B cell (primary cell): ENCODE measurements at regions not wholly inside any gene's neighbourhood (a gene's known extent, or its start where the extent isn't known, plus 50 kb on each side); places are given as distances from the start of the nearest gene placed in this dataset.

Source experiments
- CTCF ChIP-seq: fragments of 200-600 bp; IDR thresholded peaks from one replicate; pipeline ENCODE4 v1.8.0; 2022; ENCODE audit warnings: antibody characterized with exemption, mild to moderate bottlenecking
- EZH2 ChIP-seq: IDR thresholded peaks from 2 replicates; pipeline ENCODE4 v1.6.1; 2012; ENCODE audit warnings: borderline replicate concordance, low read depth, mild to moderate bottlenecking, moderate library complexity, low read length; ENCODE audit not compliant: insufficient read depth, poor library complexity, severe bottlenecking

GRCh38 chr14:85071447-85071846 lies 458.5 kb upstream of the FLRT2 start:
- TF ChIP-seq CTCF, result no peak
- no peak for TF ChIP-seq EZH2
